ENCODE measurements at regions not wholly inside any gene's neighbourhood (a gene's known extent, or its start where the extent isn't known, plus 50 kb on each side); places are given as distances from the start of the nearest gene placed in this dataset.

- no peaks in the 10 kb centered on the region for H3K27me3 Mint-ChIP-seq (ENCODE audit: unreplicated experiment)
- no peak overlapping the region for H3K4me3 Mint-ChIP-seq (ENCODE audit: low read depth, unreplicated experiment)
- CTCF ChIA-PET = no interaction called here
- intact Hi-C loops (cut with micrococcal nuclease; ENCODE audit: unreplicated experiment) = no loop called here
- no peak overlapping the region for H3K27ac Mint-ChIP-seq (ENCODE audit: unreplicated experiment)
- no peaks in the 10 kb centered on the region for H3K9me3 Mint-ChIP-seq (ENCODE audit: low read depth, unreplicated experiment)
- no peaks in the 10 kb centered on the region for H3K36me3 Mint-ChIP-seq (ENCODE audit: insufficient read depth, unreplicated experiment)
- no peak for TF ChIP-seq CTCF (IDR thresholded peaks at IDR 0.05; ENCODE audit: unreplicated experiment)
- no peak for DNase-seq
- BruUV-seq (replicated peaks) = no TSS peak
- no peaks in the 10 kb centered on the region for H3K4me1 Mint-ChIP-seq (ENCODE audit: low read depth, unreplicated experiment)
These were observed 172.2 kb upstream of the ADGRL3 start for GRCh38 chr4:61027939-61028338.

- DNase-seq = no peak
- H3K4me1 Mint-ChIP-seq (ENCODE audit: low read depth, unreplicated experiment) = no peaks in the 10 kb centered on the region
- no peaks in the 10 kb centered on the region for H3K9me3 Mint-ChIP-seq (ENCODE audit: low read depth, unreplicated experiment)
- intact Hi-C loops (cut with micrococcal nuclease; ENCODE audit: unreplicated experiment) = no loop called here
- TF ChIP-seq CTCF (IDR thresholded peaks at IDR 0.05; ENCODE audit: unreplicated experiment) = no peak
- H3K27ac Mint-ChIP-seq (ENCODE audit: unreplicated experiment) = no peak overlapping the region
- H3K27me3 Mint-ChIP-seq (ENCODE audit: unreplicated experiment) = no peaks in the 10 kb centered on the region
- H3K4me3 Mint-ChIP-seq (ENCODE audit: low read depth, unreplicated experiment) = no peak overlapping the region
- H3K36me3 Mint-ChIP-seq (ENCODE audit: insufficient read depth, unreplicated experiment) = no peaks in the 10 kb centered on the region
- no TSS peak for BruUV-seq (replicated peaks)
- CTCF ChIA-PET = no interaction called here
These were observed 163.9 kb upstream of the ADGRL3 start for GRCh38 chr4:61036071-61036684.

GRCh38 chr4:61041527-61041926, 158.6 kb upstream of the ADGRL3 start:
- BruUV-seq (replicated peaks) = no TSS peak
- Mint-ChIP-seq H3K9me3 (ENCODE audit: low read depth, unreplicated experiment) (peaks cover 3% of the 10 kb centered on the region), H3K4me3 (ENCODE audit: low read depth, unreplicated experiment) (no peak overlapping the region), H3K27ac (ENCODE audit: unreplicated experiment) (no peak overlapping the region), H3K4me1 (ENCODE audit: low read depth, unreplicated experiment) (no peaks in the 10 kb centered on the region), H3K36me3 (ENCODE audit: insufficient read depth, unreplicated experiment) (no peaks in the 10 kb centered on the region), H3K27me3 (ENCODE audit: unreplicated experiment) (no peaks in the 10 kb centered on the region)
- CTCF ChIA-PET = no interaction called here
- no peak for TF ChIP-seq CTCF (IDR thresholded peaks at IDR 0.05; ENCODE audit: unreplicated experiment)
- no peak for DNase-seq
- intact Hi-C loops (cut with micrococcal nuclease; ENCODE audit: unreplicated experiment) = no loop called here

- intact Hi-C loops (cut with micrococcal nuclease; ENCODE audit: unreplicated experiment) = no loop called here
- DNase-seq = no peak
- Mint-ChIP-seq H3K4me3 (ENCODE audit: low read depth, unreplicated experiment) (no peak overlapping the region), H3K36me3 (ENCODE audit: insufficient read depth, unreplicated experiment) (no peaks in the 10 kb centered on the region), H3K9me3 (ENCODE audit: low read depth, unreplicated experiment) (peaks cover 3% of the 10 kb centered on the region), H3K27me3 (ENCODE audit: unreplicated experiment) (no peaks in the 10 kb centered on the region), H3K27ac (ENCODE audit: unreplicated experiment) (no peak overlapping the region), H3K4me1 (ENCODE audit: low read depth, unreplicated experiment) (no peaks in the 10 kb centered on the region)
- no peak for TF ChIP-seq CTCF (IDR thresholded peaks at IDR 0.05; ENCODE audit: unreplicated experiment)
- no TSS peak for BruUV-seq (replicated peaks)
- CTCF ChIA-PET = no interaction called here
These were observed 155.3 kb upstream of the ADGRL3 start for GRCh38 chr4:61044837-61045236.

All from Calu3 (cell line).